IPS-NIHi7 (cell line): ENCODE measurements at regions not wholly inside any gene's neighbourhood (a gene's known extent, or its start where the extent isn't known, plus 50 kb on each side); places are given as distances from the start of the nearest gene placed in this dataset.

Experiments
- DNase-seq: peaks from one replicate; pipeline ENCODE4 v3.0.0; 2012; ENCODE audit warnings: mixed read lengths; ENCODE audit errors: extremely low spot score

DNA sequence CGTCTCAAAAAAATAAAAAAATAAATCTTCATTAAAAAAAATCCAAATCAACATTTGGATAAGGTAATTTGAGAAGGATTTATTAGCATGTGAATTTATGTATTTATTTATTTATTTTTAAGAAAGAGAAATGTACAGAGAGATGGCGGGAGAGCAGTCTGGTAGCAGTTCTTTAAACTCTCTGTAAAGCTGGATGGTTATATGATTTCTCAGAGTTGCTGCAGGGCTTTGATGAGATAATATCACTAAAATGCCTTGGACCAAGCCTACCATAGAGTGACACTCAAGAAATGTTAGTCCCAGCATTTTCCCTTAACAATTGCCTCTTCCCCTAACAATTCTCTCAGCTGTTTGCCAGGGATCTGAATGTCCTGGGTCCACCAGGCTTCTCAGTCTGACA is 103.4 kb upstream of the LNX1 start:
- DNase-seq = no peak

DNA sequence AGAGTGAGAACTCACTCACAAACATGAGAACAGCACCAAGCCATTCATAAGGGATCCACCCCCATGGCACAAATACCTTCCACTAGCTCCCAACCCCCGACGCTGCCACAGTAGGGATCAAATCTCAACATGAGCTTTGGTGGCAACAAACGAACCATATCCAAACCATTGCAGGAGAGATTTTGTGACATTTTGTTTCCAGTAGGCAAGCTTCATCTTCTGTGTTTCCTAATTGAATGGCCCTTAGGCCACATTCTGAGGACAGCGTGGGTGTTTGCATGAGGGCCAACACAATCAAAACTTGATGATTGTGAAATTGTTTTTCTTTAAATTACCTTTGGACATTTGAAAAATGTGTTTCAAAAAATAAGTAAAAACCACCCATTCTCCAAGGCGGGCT is 102.6 kb upstream of the LNX1 start:
- DNase-seq = no peak

DNA sequence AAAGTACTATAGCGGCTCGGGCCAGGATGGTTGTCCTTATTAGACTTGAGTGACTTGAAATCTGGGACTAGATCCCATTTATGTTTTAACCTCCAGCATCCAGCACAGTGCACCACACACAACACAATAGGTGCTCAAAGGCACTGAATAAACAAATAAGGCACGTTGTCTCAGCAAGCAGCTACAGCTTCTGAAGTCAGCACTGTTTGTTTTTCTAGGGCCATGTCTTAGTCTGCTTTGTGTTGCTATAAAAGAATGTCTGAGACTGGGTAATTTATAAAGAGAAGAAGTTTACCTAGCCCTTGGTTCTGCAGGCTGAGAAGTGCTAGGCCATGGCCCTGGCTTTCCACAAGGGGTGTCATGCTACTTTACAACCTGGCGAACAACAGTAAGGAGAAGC is 102.1 kb upstream of the LNX1 start:
- DNase-seq = no peak

DNA sequence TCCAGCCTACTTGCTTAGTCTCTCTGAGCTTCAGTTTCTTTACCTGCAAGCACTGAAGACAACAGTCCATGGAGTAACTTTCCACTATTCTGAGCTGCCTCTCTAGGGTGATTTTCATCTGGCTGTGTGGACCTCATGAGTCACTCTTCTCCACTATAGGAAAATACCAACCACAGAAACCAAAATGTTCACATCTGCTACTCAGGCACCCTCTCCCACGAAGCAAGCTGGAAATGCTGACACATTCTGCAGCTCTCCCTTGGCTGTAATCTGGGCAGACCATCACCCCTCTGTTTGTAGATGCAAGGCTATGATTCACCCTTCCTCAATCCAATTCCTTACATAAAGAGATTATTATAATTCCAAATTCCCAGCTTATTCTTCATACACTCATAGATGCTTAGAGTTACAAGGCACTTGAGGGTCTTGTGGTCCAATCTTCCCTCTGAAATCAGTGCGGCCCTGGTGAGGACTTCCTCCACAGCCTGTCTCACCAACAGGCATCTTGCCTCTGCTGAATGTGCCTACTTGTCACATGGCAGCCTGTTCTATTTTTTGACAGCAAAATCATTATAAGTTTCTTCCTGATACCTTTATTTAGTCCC is 97.0 kb upstream of the LNX1 start:
- DNase-seq = no peak

DNA sequence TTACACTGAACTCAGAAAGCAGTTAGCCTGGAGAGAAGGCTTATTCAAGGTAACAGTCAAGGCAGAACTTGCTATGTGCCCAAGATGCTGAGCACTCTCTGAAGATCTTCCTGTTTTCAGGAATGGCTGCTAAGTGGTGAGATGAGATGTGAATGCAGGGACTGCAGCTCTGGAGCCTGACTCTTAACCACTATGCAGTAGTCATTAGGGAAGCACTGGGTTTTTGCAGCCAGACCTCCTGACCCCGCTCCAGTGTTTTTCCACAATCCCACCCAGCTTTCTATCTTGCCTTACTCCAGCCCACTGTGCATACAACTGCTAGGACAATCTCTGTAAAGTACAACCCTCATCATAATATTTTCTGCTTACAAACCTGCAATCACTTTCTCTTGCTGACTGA is 95.2 kb upstream of the LNX1 start:
- no peak for DNase-seq

DNA sequence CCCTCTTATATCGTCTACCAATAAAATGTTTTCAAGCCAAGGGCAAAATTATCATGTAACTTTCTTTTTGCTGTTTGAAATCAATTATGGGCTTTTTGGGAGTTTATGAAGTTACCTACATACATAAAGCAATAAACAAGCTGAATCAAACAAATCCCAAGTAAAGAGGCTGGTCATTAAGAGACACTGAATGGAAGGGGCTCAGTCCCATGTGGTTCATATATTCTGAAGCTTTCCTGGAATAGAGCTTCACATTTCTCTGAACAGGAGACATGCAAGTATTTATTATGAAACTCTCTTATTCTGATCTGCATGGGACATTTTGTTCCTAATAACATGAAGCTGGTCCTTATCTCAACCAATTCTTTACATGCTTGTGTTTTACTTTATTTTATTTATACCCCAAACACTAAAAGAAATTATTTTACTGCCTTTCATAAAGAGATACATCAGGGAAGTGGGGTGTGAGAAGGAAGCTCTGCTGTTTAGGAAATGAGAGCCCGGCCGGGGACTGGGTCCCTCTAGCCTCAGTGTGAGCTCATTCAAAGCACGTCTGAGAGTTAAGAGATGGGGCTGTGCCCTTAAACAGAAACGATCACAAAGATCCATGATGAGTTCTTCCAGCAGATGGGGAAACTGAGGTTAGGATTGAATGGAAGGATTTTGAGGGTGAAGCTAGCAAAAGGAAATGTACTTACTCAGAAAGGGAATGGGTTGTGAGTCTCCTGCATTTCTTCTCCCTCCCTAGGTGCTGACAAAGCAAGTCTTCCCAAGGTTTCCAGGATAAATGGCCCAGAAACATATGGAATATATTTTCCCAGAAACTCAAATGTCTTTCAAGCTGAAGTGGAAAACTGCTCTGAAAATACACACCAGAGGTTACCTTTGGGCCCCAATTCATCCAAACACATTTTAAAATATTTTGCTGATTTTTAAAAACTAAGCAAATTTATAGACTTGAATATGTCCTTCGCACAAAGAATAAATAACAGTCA is 93.1 kb upstream of the LNX1 start:
- no peak for DNase-seq

DNA sequence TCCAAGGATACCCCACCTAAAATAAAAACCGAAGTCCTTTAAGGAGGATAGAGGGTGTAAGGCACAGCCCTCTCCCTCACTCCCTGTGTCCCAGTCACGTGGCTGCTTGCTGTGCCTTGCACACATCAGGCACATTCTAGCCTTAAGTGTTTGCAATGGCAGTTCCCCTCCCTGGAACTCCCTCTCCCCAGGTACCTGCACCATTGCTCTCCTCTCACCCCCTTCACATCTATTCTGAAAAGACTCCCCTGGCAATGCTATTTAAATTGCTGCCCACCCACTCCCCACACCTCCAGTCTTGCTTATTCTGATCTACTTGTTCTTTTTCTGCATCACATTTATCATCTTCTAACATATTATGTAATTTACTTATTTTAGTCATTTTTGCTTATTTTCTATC is 91.6 kb upstream of the LNX1 start:
- DNase-seq = no peak

DNA sequence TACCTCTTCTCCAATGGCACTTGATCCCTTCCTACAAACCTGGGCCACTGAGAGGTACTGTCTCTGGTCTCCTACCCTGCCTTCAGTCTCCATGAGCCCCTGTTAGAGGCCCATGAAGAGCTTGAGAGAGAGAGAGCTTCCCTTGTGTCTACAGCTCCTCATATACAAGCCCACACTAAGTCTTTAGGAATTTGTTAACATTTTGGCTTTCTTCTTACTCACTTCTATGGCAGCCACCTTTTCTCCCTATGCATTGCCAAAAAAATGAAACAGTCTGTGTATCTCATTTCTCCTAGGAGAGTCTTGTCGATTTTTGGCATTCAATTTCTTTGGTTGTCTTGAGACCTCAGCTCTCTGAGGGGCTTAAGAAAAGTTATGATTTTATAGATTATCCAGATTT is 90.9 kb upstream of the LNX1 start:
- no peak for DNase-seq

DNA sequence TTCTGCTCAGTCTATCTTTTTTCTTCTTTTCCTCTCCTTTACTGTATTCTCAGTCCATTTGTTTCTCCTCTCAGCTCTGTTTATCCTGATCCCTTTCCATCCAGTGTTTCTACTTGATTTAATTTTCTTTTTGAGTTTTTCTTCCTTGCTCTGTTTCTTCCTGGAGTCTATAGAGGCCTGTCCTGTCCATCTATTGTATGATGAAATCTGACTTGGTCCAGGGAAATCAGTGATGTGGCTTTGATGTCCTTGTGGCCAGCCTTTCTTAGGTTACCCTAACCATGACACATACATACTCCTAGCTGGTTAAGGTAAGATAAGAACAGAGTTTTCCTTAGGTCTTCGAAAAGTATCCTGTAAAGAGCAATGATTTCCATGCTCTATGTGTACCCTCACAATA is 89.3 kb upstream of the LNX1 start:
- DNase-seq = no peak

DNA sequence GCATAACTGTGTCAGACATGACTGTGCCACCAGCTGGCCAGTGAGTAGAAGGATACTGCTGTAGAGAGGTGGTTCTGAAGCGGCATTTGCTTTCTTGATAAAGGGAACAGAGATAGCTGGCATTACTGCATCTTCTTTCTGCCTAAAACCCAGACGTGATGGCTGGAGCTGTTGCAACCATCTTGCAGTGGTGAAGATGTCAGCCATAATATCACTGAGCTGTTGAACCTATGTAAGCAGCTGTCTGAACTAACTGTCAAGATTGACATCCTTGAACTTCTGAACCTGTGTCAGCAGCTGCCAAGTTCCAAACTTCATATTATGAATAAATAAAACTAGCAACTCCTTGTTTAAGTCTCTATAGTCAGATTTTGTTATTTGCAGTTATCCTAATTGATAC is 88.9 kb upstream of the LNX1 start:
- DNase-seq = no peak

DNA sequence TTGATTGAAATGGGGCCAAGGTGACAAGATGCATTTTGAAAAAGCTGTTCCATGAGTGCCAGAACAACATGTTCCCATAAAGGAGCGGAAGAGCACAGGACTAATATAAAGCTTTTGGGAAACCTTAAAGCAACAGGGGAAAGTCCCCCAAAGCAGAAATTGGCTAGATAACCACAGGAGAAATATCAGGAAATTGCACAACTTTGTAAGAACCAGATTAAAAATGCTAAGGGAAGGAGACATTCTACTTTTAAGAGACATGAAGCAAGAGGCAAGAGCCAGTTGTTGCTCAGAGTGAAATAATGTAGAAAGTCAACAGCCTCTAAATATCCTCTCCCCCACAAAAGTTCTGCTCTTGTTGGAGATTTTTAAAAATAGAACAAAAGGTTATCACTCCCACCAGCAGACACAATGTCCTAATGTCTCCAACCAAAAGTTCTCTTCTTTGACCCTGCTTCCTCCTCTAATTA is 85.2 kb upstream of the LNX1 start:
- DNase-seq = no peak

DNA sequence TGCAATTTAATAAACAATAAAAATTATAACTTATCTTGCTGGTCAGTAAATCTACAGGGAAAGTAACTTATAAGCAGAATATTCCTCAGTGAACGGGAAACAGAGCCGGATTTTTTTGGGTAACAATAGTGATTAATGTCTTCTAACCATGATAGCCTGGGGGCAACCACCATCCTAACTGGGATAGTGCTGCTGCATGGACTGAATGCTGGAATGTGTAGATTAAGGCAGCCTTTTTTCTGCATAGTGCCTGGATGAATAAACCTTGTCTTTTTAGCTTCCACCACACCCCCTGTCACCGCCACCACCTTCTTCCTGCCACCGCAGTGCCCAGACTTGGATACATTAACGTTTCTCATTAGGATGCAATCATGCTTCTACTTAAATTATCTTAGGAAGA is 83.6 kb upstream of the LNX1 start:
- no peak for DNase-seq

DNA sequence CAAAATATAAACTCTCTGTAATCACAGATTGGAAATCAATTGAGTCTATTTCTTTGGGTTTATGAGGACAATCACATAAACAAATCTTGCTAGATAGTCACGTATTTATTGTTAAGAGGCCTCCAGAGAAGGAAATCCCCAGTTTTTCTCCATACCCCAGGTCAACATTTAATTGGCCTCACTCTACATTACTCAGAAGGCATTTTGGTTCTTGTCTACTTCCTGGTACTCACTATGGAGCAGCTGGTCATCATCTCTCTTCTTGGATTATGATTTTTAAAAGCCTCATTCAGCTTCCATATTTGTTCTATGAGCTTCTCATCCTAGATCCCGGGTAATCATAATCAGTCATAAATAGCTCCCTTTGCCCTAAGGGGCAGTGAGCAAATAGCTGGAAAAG is 81.6 kb upstream of the LNX1 start:
- no peak for DNase-seq

DNA sequence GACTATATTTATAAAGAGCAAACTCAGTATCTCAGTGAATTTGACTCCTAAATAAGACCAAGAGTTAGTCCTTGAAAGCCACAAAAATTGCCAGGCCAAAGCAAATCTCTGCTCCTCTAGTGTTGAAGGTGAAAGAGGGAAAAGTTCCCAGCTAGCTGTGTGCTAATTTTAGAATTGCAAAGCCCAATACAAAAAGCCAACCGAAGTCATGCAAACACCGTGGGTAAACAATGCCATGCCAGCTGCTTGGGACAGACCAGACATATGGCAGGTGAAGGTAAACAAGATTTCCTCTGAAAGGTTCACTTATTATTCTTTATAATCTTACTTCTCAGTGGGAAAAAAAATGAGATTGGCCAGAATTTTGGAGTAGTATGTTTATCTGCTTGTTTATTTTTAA is 80.5 kb upstream of the LNX1 start:
- no peak for DNase-seq

DNA sequence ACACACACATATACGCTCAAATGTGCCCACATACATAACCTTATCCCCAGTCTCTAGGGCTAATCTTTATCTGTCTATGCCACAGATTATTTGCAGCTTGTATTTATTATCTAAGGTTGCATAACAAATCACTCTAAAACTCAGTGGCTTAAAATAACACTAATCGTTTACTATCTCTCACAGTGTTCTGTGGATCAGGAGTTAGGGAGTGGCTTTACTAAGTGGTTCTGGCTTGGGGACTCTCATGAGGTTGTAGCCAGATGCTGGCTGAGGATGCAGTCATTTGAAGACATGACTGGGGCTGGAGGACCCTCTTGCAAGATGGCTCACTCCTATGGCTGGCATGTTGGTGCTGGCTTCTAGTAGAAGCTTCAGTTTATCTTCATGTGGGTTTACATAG is 68.5 kb upstream of the LNX1 start:
- no peak for DNase-seq

DNA sequence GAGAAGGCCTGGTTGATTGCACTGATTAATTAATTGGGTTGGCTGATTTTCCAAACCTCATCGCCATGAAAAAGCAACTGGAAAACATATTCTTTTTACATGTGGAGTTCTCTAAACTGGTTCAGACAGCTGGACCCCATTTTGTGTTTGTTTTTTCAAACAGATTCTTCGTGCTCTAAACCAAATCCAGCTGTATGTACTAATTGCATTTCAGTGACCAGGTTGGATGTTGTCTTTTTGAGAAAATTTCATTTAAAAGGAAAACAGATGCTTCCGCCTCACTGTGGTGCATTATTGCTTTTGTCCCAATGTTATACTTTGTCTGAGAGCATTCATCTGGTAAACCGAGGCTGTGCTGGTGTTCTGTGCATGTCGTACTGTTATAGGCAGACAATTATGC is 67.8 kb upstream of the LNX1 start:
- no peak for DNase-seq

DNA sequence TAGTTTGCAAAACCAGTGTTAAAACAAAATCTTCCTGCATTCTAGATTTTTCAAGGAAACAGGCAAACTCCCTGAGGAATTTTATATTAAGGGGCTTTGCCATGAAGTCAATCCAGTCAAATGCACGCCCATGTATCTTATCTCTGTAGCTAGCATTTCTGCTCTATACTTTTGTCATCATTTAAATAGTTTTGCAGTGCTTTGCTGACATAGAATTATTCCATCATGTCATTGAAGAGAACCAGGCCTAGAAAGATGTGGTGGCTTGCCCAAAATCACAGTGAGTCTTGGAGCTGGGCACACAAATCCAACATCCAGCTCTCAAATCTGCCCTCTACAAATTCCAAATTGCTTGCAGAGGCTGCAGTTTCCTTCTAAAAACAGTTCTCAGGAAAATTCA is 66.7 kb upstream of the LNX1 start:
- no peak for DNase-seq

DNA sequence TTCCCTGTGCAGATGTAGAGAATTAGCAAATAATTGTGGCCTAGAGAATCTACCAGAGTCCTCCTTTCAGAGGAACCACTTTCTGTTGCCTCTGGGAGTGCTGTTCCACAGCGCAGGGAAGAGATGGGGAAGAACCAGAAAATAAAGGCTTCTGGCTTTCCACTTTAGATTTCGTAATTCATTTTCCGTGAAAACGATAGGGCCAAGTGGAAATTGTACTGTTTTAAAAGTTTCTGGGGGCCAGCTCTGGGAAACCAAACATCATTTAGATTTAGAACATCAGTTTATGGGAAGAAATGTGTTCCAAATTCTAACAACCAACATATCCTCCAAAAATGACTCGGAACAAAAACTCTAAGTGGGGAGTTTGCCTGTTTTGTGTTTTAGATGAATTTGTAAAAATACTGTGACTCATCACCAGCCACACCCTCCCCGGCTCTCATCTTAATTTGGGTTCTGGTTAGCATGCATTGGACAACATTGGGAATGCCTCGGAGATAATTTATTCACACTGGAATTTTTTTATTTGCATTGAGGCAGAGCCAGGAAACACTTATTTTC is 65.2 kb upstream of the LNX1 start:
- DNase-seq = no peak

DNA sequence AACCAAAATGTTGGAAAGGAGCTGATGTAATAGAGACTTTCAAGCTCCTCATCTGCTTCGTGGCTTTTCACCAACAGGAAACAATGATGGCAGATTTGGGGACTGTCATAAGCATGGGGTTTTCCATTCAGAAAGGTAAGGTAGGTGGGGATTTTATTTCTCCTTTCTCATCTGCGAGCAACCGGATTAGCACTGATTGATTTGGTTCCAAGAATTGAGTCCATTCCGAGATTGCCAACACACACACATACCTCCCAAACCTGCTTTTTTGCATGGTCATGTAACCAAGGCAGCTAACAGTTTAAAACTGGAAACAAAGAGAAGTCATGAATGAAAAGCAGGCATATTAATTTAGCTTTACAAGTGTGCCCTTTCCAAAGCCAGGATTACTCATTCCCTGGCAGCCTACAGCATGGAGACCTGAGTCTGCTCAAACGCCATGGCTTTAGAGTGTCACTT is 63.0 kb upstream of the LNX1 start:
- no peak for DNase-seq

DNA sequence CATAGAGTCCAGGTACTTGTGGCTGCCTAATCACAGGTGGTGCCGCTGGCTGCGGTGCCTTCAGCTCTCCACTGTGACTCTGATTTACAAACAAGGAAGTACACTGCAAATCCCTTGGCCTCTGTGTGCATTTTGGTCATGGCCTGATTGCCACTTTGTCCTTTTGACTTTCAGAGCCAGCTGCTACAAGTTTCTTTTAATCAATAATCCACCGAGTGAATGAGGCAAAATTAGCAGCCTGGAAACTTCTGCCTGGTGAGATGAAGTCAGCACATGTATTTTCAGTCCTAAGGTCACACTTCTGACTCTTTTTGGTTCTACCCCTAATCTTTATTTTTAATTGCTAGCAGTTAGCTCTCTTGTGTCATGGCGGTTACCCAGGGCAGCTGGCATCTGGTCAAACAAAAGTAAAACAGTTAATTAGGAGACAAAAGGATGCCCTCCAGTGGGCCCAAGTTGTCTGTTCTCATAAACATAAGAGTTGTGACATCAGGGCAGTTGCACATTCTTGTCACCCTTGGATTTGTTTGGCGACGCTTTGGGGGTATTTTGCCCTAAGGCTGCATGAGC is 62.3 kb upstream of the LNX1 start:
- no peak for DNase-seq

DNA sequence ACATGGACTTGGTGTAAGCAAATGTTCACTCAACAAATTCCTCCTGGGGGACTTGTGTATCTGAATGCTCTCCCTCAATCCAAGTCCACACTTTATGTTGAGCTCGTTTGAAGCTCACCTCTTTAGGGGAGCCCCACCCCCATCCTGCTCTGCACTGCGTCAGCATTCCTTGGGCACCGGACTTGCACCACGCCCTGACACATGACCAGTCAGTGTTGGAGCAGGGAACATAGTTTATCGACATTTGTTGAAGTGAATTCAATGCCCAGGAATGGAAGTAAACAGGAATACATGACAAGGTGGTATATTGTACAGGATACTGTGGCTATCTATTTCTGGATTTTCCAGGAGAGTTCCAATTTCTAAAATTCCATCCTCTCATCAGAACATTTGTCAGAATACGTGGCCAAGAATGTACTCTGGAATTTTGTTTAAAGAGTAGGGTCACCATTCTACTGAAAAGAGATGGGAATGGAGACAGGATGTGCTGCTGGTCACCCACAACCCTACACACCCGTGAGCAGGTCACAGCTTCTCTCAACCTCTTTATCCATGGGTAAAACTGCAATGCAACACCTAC is 60.0 kb upstream of the LNX1 start:
- no peak for DNase-seq

DNA sequence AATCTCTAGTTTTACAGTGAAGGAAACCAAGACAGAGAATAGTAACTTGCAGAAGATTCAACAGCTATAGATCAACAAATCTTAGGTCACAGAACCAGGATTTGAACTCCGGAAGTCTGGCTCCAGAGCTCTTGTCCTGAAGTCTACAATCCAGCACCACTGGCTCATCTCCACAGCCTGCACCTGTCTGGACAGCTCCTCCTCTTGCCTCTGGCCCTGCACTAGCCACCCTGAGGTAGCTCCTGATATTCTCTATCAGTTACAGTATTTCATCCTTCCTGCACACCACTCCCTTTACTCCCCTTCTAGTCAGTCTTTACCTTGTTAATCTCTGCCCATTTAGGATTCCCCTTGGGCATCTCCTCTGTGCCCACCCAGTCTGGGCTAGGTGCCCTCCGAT is 58.1 kb upstream of the LNX1 start:
- DNase-seq = no peak
